C1 segment of cervical spinal cord (tissue), 14 donors: ENCODE measurements at regions not wholly inside any gene's neighbourhood (a gene's known extent, or its start where the extent isn't known, plus 50 kb on each side); places are given as distances from the start of the nearest gene placed in this dataset.

Experiments
- DNase-seq, 14 donors: peaks; one replicate each; lab custom pipeline; 2025; lab: John Stamatoyannopoulos, UW

- no peak for DNase-seq
Measured at GRCh38 chr6:140609321-140609720, 1234.9 kb upstream of the CITED2 start.

GRCh38 chr6:140604786-140605185 is 1230.3 kb upstream of the CITED2 start:
- no peak for DNase-seq

GRCh38 chr6:140602431-140603248 is 1228.2 kb upstream of the CITED2 start:
- DNase-seq, result no peak

GRCh38 chr6:140601021-140601808 is 1226.8 kb upstream of the CITED2 start:
- no peak for DNase-seq

- DNase-seq, result no peak
Measured at GRCh38 chr6:140599916-140600315, 1225.5 kb upstream of the CITED2 start.

- no peak for DNase-seq
Measured at GRCh38 chr6:140597181-140597580, 1222.7 kb upstream of the CITED2 start.

GRCh38 chr6:140594806-140595128 is 1220.3 kb upstream of the CITED2 start:
- DNase-seq, result no peak

GRCh38 chr6:140592877-140593276 is 1218.4 kb upstream of the CITED2 start:
- DNase-seq, result no peak

GRCh38 chr6:140590641-140591040 is 1216.2 kb upstream of the CITED2 start:
- no peak for DNase-seq

GRCh38 chr6:140586426-140587061 is 1212.1 kb upstream of the CITED2 start:
- DNase-seq, result no peak

- DNase-seq, result no peak
Measured at GRCh38 chr6:140581601-140582000, 1207.2 kb upstream of the CITED2 start.

GRCh38 chr6:140579918-140580317 is 1205.5 kb upstream of the CITED2 start:
- DNase-seq, result no peak

- DNase-seq, result no peak
Measured at GRCh38 chr6:140576004-140576555, 1201.6 kb upstream of the CITED2 start.

GRCh38 chr6:140572867-140573266 is 1198.4 kb upstream of the CITED2 start:
- DNase-seq, result no peak

- DNase-seq, result no peak
Measured at GRCh38 chr6:140572129-140572528, 1197.7 kb upstream of the CITED2 start.

GRCh38 chr6:140571145-140571544 is 1196.7 kb upstream of the CITED2 start:
- DNase-seq, result no peak

GRCh38 chr6:140567466-140567865 is 1193.0 kb upstream of the CITED2 start:
- DNase-seq, result no peak

GRCh38 chr6:140566781-140567277 is 1192.4 kb upstream of the CITED2 start:
- no peak for DNase-seq

GRCh38 chr6:140563728-140564127 is 1189.3 kb upstream of the CITED2 start:
- no peak for DNase-seq

- DNase-seq, result no peak
Measured at GRCh38 chr6:140561701-140562100, 1187.3 kb upstream of the CITED2 start.

GRCh38 chr6:140560671-140561070 is 1186.2 kb upstream of the CITED2 start:
- no peak for DNase-seq

GRCh38 chr6:140559458-140559857 is 1185.0 kb upstream of the CITED2 start:
- no peak for DNase-seq
